ENCODE measurements at regions not wholly inside any gene's neighbourhood (a gene's known extent, or its start where the extent isn't known, plus 50 kb on each side); places are given as distances from the start of the nearest gene placed in this dataset.

GRCh38 chr22:49457146-49457545 lies 370.5 kb downstream of the BRD1 start:
- Histone ChIP-seq H4K20me1 (ENCODE audit: low read length) (no peaks in the 10 kb centered on the region), H3F3A (ENCODE audit: low read length, unreplicated experiment) (no peaks in the 10 kb centered on the region), H3K9ac (ENCODE audit: low read length) (no peak overlapping the region), H3K4me2 (ENCODE audit: low read length) (no peak overlapping the region), H3K4me1 (ENCODE audit: insufficient read depth, low read length) (no peaks in the 10 kb centered on the region), H3K27me3 (ENCODE audit: low read length) (peaks cover 72% of the 10 kb centered on the region), H3K9me2 (replicated peaks; ENCODE audit: low read length) (no peaks in the 10 kb centered on the region), H3K36me3 (ENCODE audit: low read depth, low read length) (no peaks in the 10 kb centered on the region), H3K27ac (ENCODE audit: low read length) (no peak overlapping the region), H3K4me3 (ENCODE audit: low read length) (no peak overlapping the region), H3K9me3 (ENCODE audit: low read length) (no peaks in the 10 kb centered on the region), H3K79me2 (ENCODE audit: low read length) (no peaks in the 10 kb centered on the region), H2AFZ (ENCODE audit: low read length) (no peak overlapping the region)
- BruUV-seq (replicated peaks): no TSS peak
- POLR2A ChIA-PET (ENCODE audit: unreplicated experiment): no interaction called here
- DNase-seq: no peak
- TF ChIP-seq CTCF (conservative IDR thresholded peaks at IDR 0.05; ENCODE audit: low read depth, low read length) (no peak), EZH2 (IDR thresholded peaks at IDR 0.05; ENCODE audit: low read length, unreplicated experiment) (no peak), EZH2phosphoT487 (IDR thresholded peaks at IDR 0.05; ENCODE audit: borderline replicate concordance, low read length) (no peak)
- ATAC-seq: no peak
- intact Hi-C loops (cut with micrococcal nuclease): no loop called here
- CTCF ChIA-PET: no interaction called here

- no TSS peak for BruUV-seq (replicated peaks)
- Histone ChIP-seq H3F3A (ENCODE audit: low read length, unreplicated experiment) (no peaks in the 10 kb centered on the region), H3K27ac (ENCODE audit: low read length) (no peak overlapping the region), H3K9me3 (ENCODE audit: low read length) (no peaks in the 10 kb centered on the region), H3K4me2 (ENCODE audit: low read length) (no peak overlapping the region), H3K79me2 (ENCODE audit: low read length) (no peaks in the 10 kb centered on the region), H3K4me1 (ENCODE audit: insufficient read depth, low read length) (no peaks in the 10 kb centered on the region), H3K27me3 (ENCODE audit: low read length) (peaks cover 57% of the 10 kb centered on the region), H2AFZ (ENCODE audit: low read length) (no peak overlapping the region), H3K36me3 (ENCODE audit: low read depth, low read length) (no peaks in the 10 kb centered on the region), H3K9ac (ENCODE audit: low read length) (no peak overlapping the region), H3K4me3 (ENCODE audit: low read length) (no peak overlapping the region), H3K9me2 (replicated peaks; ENCODE audit: low read length) (no peaks in the 10 kb centered on the region), H4K20me1 (ENCODE audit: low read length) (no peaks in the 10 kb centered on the region)
- POLR2A ChIA-PET (ENCODE audit: unreplicated experiment): no interaction called here
- DNase-seq: no peak
- intact Hi-C loops (cut with micrococcal nuclease): no loop called here
- CTCF ChIA-PET: no interaction called here
- ATAC-seq: no peak
- TF ChIP-seq CTCF (conservative IDR thresholded peaks at IDR 0.05; ENCODE audit: low read depth, low read length) (no peak), EZH2 (IDR thresholded peaks at IDR 0.05; ENCODE audit: low read length, unreplicated experiment) (no peak), EZH2phosphoT487 (IDR thresholded peaks at IDR 0.05; ENCODE audit: borderline replicate concordance, low read length) (no peak)
Measured at GRCh38 chr22:49455595-49455994, 372.1 kb downstream of the BRD1 start.

- ChIA-PET POLR2A (ENCODE audit: unreplicated experiment) (no interaction called here), CTCF (no interaction called here)
- Histone ChIP-seq H3K9me3 (ENCODE audit: low read length) (no peaks in the 10 kb centered on the region), H3K27ac (ENCODE audit: low read length) (no peak overlapping the region), H3K4me2 (ENCODE audit: low read length) (no peak overlapping the region), H4K20me1 (ENCODE audit: low read length) (no peaks in the 10 kb centered on the region), H2AFZ (ENCODE audit: low read length) (no peak overlapping the region), H3K4me1 (ENCODE audit: insufficient read depth, low read length) (no peaks in the 10 kb centered on the region), H3K79me2 (ENCODE audit: low read length) (no peaks in the 10 kb centered on the region), H3F3A (ENCODE audit: low read length, unreplicated experiment) (no peaks in the 10 kb centered on the region), H3K36me3 (ENCODE audit: low read depth, low read length) (no peaks in the 10 kb centered on the region), H3K9ac (ENCODE audit: low read length) (no peak overlapping the region), H3K27me3 (ENCODE audit: low read length) (peaks cover 49% of the 10 kb centered on the region), H3K9me2 (replicated peaks; ENCODE audit: low read length) (no peaks in the 10 kb centered on the region), H3K4me3 (ENCODE audit: low read length) (no peak overlapping the region)
- ATAC-seq (no peak), DNase-seq (no peak)
- TF ChIP-seq EZH2phosphoT487 (IDR thresholded peaks at IDR 0.05; ENCODE audit: borderline replicate concordance, low read length) (no peak), EZH2 (IDR thresholded peaks at IDR 0.05; ENCODE audit: low read length, unreplicated experiment) (no peak), CTCF (conservative IDR thresholded peaks at IDR 0.05; ENCODE audit: low read depth, low read length) (no peak)
- no TSS peak for BruUV-seq (replicated peaks)
- intact Hi-C loops (cut with micrococcal nuclease): no loop called here
Measured at GRCh38 chr22:49454726-49455125, 372.9 kb downstream of the BRD1 start.

Measured in PC-3 (cell line).